ENCODE measurements at regions not wholly inside any gene's neighbourhood (a gene's known extent, or its start where the extent isn't known, plus 50 kb on each side); places are given as distances from the start of the nearest gene placed in this dataset.

DNA sequence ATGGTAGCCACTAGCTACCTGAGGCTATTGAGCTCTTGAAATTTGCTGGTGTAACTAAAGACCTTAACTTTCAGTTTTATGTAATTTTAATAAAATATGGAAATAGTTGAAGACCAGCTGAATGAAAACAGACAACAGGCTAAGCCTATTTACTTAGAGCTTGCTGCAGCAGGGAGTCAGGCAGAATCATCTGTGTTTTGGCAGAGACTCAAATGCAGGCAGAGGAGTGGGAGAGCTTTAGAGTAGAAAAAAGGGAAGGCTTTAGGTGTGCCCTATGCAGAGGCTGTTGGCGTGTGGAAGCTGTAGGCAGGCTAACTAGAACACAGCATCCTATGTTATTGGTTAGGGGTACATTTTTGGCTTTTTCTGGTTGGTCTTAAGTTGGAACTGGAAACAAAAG, 304.9 kb upstream of the NBEA start:
- Histone ChIP-seq H2BK15ac (ENCODE audit: low read depth, low read length) (no peak overlapping the region), H3K9me3 (ENCODE audit: control insufficient read depth, insufficient read depth, low read length) (no peaks in the 10 kb centered on the region), H2AK9ac (replicated peaks; ENCODE audit: low read depth, low read length, poor library complexity) (no peak overlapping the region), H3K18ac (ENCODE audit: low read depth, low read length) (no peak overlapping the region), H3K9ac (ENCODE audit: low read depth, low read length) (no peak overlapping the region), H4K91ac (ENCODE audit: insufficient read depth, low read depth, low read length) (no peak overlapping the region), H3K4ac (ENCODE audit: low read depth, low read length) (no peak overlapping the region), H4K8ac (ENCODE audit: low read depth in 2 of 2, low read length in 2 of 2) (no peak overlapping the region), H3K4me2 (ENCODE audit: low read depth, low read length) (no peak overlapping the region), H3K27me3 (ENCODE audit: control insufficient read depth, insufficient read depth, low read length) (no peaks in the 10 kb centered on the region), H3K14ac (replicated peaks; ENCODE audit: low read depth, low read length) (no peak overlapping the region), H4K5ac (ENCODE audit: low read depth, low read length) (no peak overlapping the region), H3K36me3 (ENCODE audit: control insufficient read depth, insufficient read depth, low read length) (no peaks in the 10 kb centered on the region), H3K56ac (ENCODE audit: extremely low read depth, insufficient read depth, low read length) (no peak overlapping the region), H3K79me1 (ENCODE audit: low read depth in 1 of 2, low read length in 2 of 2) (no peaks in the 10 kb centered on the region), H4K20me1 (ENCODE audit: insufficient read depth, low read length) (no peaks in the 10 kb centered on the region), H2AFZ (replicated peaks; ENCODE audit: low read length, poor library complexity) (no peak overlapping the region), H2BK5ac (ENCODE audit: low read depth, low read length, poor library complexity, severe bottlenecking) (no peak overlapping the region), H2BK120ac (ENCODE audit: low read depth, low read length) (no peak overlapping the region), H3K4me3 (ENCODE audit: insufficient read depth, low read depth, low read length) (no peak overlapping the region), H2BK20ac (ENCODE audit: low read depth, low read length) (no peak overlapping the region), H3K27ac (ENCODE audit: insufficient read depth, low read length) (no peak overlapping the region), H3K4me1 (ENCODE audit: control insufficient read depth, insufficient read depth, low read length) (no peaks in the 10 kb centered on the region), H3K9me1 (ENCODE audit: insufficient read depth, low read length) (no peaks in the 10 kb centered on the region), H2AK5ac (ENCODE audit: low read depth, low read length) (no peak overlapping the region), H3K23ac (ENCODE audit: low read depth, low read length) (no peak overlapping the region)
- dilution Hi-C loops (cut with HindIII; ENCODE audit: low sequenced_read_pairs, unreplicated experiment) (no loop called here), in situ Hi-C loops (cut with MboI; ENCODE audit: low sequenced_read_pairs) (no loop called here), intact Hi-C loops (cut with micrococcal nuclease) (no loop called here)
- WGBS, 2 experiments (ENCODE audit: extremely low coverage in 2 of 2, insufficient read length in 1 of 2): no CpG with 5 or more reads among the region's 1 CpG
- ATAC-seq (ENCODE audit: low read depth) (no peak), DNase-seq (no peak)
- POLR2A ChIA-PET (ENCODE audit: unreplicated experiment): no interaction called here
- TF ChIP-seq, protein P1, sequence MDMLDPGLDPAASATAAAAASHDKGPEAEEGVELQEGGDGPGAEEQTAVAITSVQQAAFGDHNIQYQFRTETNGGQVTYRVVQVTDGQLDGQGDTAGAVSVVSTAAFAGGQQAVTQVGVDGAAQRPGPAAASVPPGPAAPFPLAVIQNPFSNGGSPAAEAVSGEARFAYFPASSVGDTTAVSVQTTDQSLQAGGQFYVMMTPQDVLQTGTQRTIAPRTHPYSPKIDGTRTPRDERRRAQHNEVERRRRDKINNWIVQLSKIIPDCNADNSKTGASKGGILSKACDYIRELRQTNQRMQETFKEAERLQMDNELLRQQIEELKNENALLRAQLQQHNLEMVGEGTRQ (IDR thresholded peaks at IDR 0.05; ENCODE audit: low read depth, low read length): no peak
- no peak for TF ChIP-seq POLR2A (IDR thresholded peaks at IDR 0.05; ENCODE audit: low read depth, low read length)
- no peak for TF ChIP-seq CEBPB (IDR thresholded peaks at IDR 0.05; ENCODE audit: low read depth, low read length)
- TF ChIP-seq MAFK (IDR thresholded peaks at IDR 0.05; ENCODE audit: low read depth, low read length): no peak
- no peak for TF ChIP-seq SMC3 (IDR thresholded peaks at IDR 0.05; ENCODE audit: low read depth, low read length)
- no peak for TF ChIP-seq RCOR1 (IDR thresholded peaks at IDR 0.05; ENCODE audit: insufficient replicate concordance, low read length)
- no peak for TF ChIP-seq BHLHE40 (IDR thresholded peaks at IDR 0.05; ENCODE audit: low read depth, low read length)
- no peak for TF ChIP-seq MAZ (IDR thresholded peaks at IDR 0.05; ENCODE audit: borderline replicate concordance, low read depth, low read length)
- TF ChIP-seq MXI1 (IDR thresholded peaks at IDR 0.05; ENCODE audit: borderline replicate concordance, low read depth, low read length): no peak
- TF ChIP-seq RFX5 (IDR thresholded peaks at IDR 0.05; ENCODE audit: low read depth, low read length): no peak
- no peak for TF ChIP-seq FOS (IDR thresholded peaks at IDR 0.05; ENCODE audit: low read depth, low read length)
- no peak for TF ChIP-seq CHD1 (IDR thresholded peaks at IDR 0.05; ENCODE audit: low read depth, low read length)
- BruUV-seq (replicated peaks): no TSS peak
- CTCF ChIA-PET: interaction anchor here (0.6 kb wide), 1 partner anchor 61 kb away, joined by 3 read pairs; no protein-coding TSS in a partner anchor

Data from IMR-90 (cell line).